ENCODE measurements at regions not wholly inside any gene's neighbourhood (a gene's known extent, or its start where the extent isn't known, plus 50 kb on each side); places are given as distances from the start of the nearest gene placed in this dataset.
A peak's percentile ranks its signal among the peaks of the same experiment; 100 is the strongest.

DNA sequence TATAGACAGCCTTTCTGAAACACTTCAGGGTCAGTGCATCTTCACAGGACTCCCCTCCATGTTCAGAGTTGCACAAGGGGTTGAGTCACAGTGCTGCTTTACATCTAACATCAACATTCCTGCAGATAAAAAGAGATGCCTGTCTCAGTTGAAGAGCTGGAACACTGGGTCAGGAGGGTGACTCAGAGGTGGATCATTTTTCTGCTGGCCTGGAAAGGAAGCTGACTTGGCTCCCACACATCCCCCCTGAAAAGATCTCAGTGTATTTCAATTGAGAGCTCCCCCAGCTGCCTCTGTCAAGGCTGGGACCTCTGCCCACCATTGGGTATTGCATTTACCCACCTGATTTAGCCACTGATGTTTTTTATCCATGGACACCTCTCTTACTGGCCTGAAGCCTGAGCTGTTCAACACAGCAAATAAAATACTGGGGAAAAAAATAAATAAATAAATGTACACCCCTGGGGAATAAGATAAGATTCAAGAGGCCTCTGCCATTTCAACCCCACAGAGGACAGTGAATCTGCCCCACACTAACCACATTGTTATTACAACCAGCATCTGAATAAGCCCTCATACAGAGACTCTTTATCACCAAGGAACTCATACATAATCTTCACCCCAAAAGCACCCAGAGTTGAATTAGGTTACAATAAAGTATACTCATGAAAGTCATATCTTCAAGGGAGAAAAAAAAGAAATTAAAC is 716.4 kb downstream of the SEMA5A start:
- Histone ChIP-seq H3K36me3 (no peaks in the 10 kb centered on the region), H3K4me1 (peaks cover 0 to 17% (median 8%) of the 10 kb centered on the region in 4 donors), H3K4me3 (no peak overlapping the region), H3K27ac (peak overlapping the region in 1 of 4 donors; percentile 32), H3K9me3 (no peaks in the 10 kb centered on the region), H3K27me3 (no peaks in the 10 kb centered on the region)
- TF ChIP-seq POLR2AphosphoS5 (IDR thresholded peaks at IDR 0.05): peak in 2 of 4 donors; percentile 39 to 47
- TF ChIP-seq, protein P1, sequence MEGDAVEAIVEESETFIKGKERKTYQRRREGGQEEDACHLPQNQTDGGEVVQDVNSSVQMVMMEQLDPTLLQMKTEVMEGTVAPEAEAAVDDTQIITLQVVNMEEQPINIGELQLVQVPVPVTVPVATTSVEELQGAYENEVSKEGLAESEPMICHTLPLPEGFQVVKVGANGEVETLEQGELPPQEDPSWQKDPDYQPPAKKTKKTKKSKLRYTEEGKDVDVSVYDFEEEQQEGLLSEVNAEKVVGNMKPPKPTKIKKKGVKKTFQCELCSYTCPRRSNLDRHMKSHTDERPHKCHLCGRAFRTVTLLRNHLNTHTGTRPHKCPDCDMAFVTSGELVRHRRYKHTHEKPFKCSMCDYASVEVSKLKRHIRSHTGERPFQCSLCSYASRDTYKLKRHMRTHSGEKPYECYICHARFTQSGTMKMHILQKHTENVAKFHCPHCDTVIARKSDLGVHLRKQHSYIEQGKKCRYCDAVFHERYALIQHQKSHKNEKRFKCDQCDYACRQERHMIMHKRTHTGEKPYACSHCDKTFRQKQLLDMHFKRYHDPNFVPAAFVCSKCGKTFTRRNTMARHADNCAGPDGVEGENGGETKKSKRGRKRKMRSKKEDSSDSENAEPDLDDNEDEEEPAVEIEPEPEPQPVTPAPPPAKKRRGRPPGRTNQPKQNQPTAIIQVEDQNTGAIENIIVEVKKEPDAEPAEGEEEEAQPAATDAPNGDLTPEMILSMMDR (IDR thresholded peaks at IDR 0.05): no peak
- DNase-seq: no peak
- intact Hi-C loops (cut with DNase I): no loop called here

GRCh38 chr5:8831251-8831650 is 714.6 kb downstream of the SEMA5A start:
- 20 to 68% methylated on average over 3 of the region's 3 CpGs for WGBS, 2 donors
- Histone ChIP-seq H3K36me3 (no peaks in the 10 kb centered on the region), H3K27ac (no peak overlapping the region), H3K9me3 (no peaks in the 10 kb centered on the region), H3K27me3 (no peaks in the 10 kb centered on the region), H3K4me1 (peaks cover 0 to 17% (median 8%) of the 10 kb centered on the region in 4 donors), H3K4me3 (no peak overlapping the region)
- no peak for DNase-seq
- intact Hi-C loops (cut with DNase I): loop anchor here (1.0 kb wide), 1 partner anchor 40 kb away; no protein-coding TSS in a partner anchor
- TF ChIP-seq POLR2AphosphoS5 (IDR thresholded peaks at IDR 0.05) (no peak), EP300 (IDR thresholded peaks at IDR 0.05) (no peak), POLR2A (IDR thresholded peaks at IDR 0.05) (no peak)
- TF ChIP-seq, protein P1 (IDR thresholded peaks at IDR 0.05): no peak

- Histone ChIP-seq H3K27ac (no peak overlapping the region), H3K36me3 (no peaks in the 10 kb centered on the region), H3K9me3 (no peaks in the 10 kb centered on the region), H3K4me1 (peaks cover 0 to 17% (median 8%) of the 10 kb centered on the region in 4 donors), H3K27me3 (no peaks in the 10 kb centered on the region), H3K4me3 (no peak overlapping the region)
- DNase-seq: no peak
- intact Hi-C loops (cut with DNase I): loop anchor here (1.0 kb wide), 1 partner anchor 41 kb away; no protein-coding TSS in a partner anchor
- WGBS, 2 donors: 56 to 72% methylated on average over 1 of the region's 1 CpG
- no peak for TF ChIP-seq EP300 (IDR thresholded peaks at IDR 0.05)
- TF ChIP-seq, protein P1 (IDR thresholded peaks at IDR 0.05): no peak
- no peak for TF ChIP-seq POLR2A (IDR thresholded peaks at IDR 0.05)
- TF ChIP-seq POLR2AphosphoS5 (IDR thresholded peaks at IDR 0.05): no peak
Observed at GRCh38 chr5:8831854-8832253, 714.0 kb downstream of the SEMA5A start.

- DNase-seq: no peak
- no peak overlapping the region for H3K4me3 ChIP-seq
- TF ChIP-seq POLR2AphosphoS5 (IDR thresholded peaks at IDR 0.05) (no peak), EP300 (IDR thresholded peaks at IDR 0.05) (no peak), POLR2A (IDR thresholded peaks at IDR 0.05) (no peak)
- TF ChIP-seq, protein P1 (IDR thresholded peaks at IDR 0.05): no peak
- H3K9me3 ChIP-seq: no peaks in the 10 kb centered on the region
- no peak overlapping the region for H3K27ac ChIP-seq
- no peaks in the 10 kb centered on the region for H3K27me3 ChIP-seq
- intact Hi-C loops (cut with DNase I): no loop called here
- H3K4me1 ChIP-seq: no peaks in the 10 kb centered on the region
- WGBS, 2 donors: 89 to 92% methylated on average over 22 of the region's 22 CpGs
- no peaks in the 10 kb centered on the region for H3K36me3 ChIP-seq
Observed at GRCh38 chr5:8839361-8840055, 706.4 kb downstream of the SEMA5A start.
